ENCODE measurements at regions not wholly inside any gene's neighbourhood (a gene's known extent, or its start where the extent isn't known, plus 50 kb on each side); places are given as distances from the start of the nearest gene placed in this dataset.

DNA sequence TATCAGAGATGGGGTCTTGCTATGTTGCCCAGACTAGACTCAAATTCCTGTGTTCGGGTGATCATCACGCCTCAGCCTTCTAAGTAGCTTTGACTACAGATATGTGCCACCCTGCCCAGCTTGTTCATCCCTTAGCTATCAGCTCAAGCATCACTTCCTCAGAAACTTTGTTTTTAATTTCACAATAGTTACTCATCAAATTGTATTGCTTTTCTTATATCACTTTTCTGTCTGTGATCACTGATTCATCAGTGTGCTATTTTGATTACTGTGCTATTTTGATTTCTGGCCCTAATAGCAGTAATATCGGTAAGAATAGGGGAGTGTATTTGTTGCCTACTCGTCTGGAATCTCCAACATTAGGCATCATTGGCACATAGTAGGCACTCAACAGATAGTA lies 878.6 kb upstream of the PCDH20 start:
- no peaks in the 10 kb centered on the region for H3K4me1 ChIP-seq (ENCODE audit: insufficient read depth)
- no peaks in the 10 kb centered on the region for H3K9me3 ChIP-seq (ENCODE audit: low read depth)
- no peaks in the 10 kb centered on the region for H3K36me3 ChIP-seq (replicated peaks; ENCODE audit: insufficient read depth, low read depth)
- H2AFZ ChIP-seq: no peak overlapping the region
- no peaks in the 10 kb centered on the region for H4K20me1 ChIP-seq (ENCODE audit: insufficient read depth, poor library complexity, severe bottlenecking)
- H3K27ac ChIP-seq: no peak overlapping the region
- no peaks in the 10 kb centered on the region for H3K79me2 ChIP-seq
- no peak overlapping the region for H3K4me3 ChIP-seq
- DNase-seq (ENCODE audit: low spot score): no peak
- TF ChIP-seq EZH2 (IDR thresholded peaks at IDR 0.05; ENCODE audit: borderline replicate concordance) (no peak), CTCF (IDR thresholded peaks at IDR 0.05; ENCODE audit: poor library complexity) (no peak), EZH2phosphoT487 (IDR thresholded peaks at IDR 0.05; ENCODE audit: low read depth, severe bottlenecking, unreplicated experiment) (no peak)
- 70% methylated on average over 4 of the region's 4 CpGs for WGBS (ENCODE audit: low lambda C conversion rate, missing lambda C conversion rate)
- H3K27me3 ChIP-seq: no peaks in the 10 kb centered on the region
- H3K4me2 ChIP-seq: no peak overlapping the region
- no peaks in the 10 kb centered on the region for H3K9me2 ChIP-seq (replicated peaks; ENCODE audit: insufficient read depth)

GRCh38 chr13:62292714-62293480 lies 877.2 kb upstream of the PCDH20 start:
- WGBS (ENCODE audit: low lambda C conversion rate, missing lambda C conversion rate): 49% methylated on average over 2 of the region's 2 CpGs
- Histone ChIP-seq H3K79me2 (no peaks in the 10 kb centered on the region), H3K36me3 (replicated peaks; ENCODE audit: insufficient read depth, low read depth) (no peaks in the 10 kb centered on the region), H3K27me3 (no peaks in the 10 kb centered on the region), H3K4me2 (no peak overlapping the region), H3K9me3 (ENCODE audit: low read depth) (no peaks in the 10 kb centered on the region), H3K4me1 (ENCODE audit: insufficient read depth) (no peaks in the 10 kb centered on the region), H3K9me2 (replicated peaks; ENCODE audit: insufficient read depth) (no peaks in the 10 kb centered on the region), H2AFZ (no peak overlapping the region), H3K4me3 (no peak overlapping the region), H3K27ac (no peak overlapping the region), H4K20me1 (ENCODE audit: insufficient read depth, poor library complexity, severe bottlenecking) (no peaks in the 10 kb centered on the region)
- peak; percentile 4 for DNase-seq (ENCODE audit: low spot score)
- TF ChIP-seq CTCF (IDR thresholded peaks at IDR 0.05; ENCODE audit: poor library complexity) (no peak), EZH2phosphoT487 (IDR thresholded peaks at IDR 0.05; ENCODE audit: low read depth, severe bottlenecking, unreplicated experiment) (no peak), EZH2 (IDR thresholded peaks at IDR 0.05; ENCODE audit: borderline replicate concordance) (no peak)

DNA sequence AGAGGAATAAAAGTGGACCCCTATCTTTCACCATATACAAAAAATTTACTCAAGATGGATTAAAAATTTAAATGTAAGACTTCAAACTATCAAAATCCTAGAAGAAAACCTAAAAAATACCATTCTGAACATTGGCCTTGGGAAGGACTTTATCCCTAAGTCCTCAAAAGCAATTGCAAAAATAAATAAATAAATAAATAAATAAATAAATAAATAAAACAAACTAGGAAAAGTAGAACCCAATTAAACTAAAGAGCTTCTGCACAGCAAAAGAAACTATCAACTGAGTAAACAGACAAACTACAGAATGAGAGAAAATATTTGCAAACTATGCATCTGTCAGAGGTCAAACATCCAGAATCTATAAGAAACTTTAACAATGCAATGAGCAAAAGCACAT lies 874.9 kb upstream of the PCDH20 start:
- no peaks in the 10 kb centered on the region for H3K27me3 ChIP-seq
- no peaks in the 10 kb centered on the region for H4K20me1 ChIP-seq (ENCODE audit: insufficient read depth, poor library complexity, severe bottlenecking)
- no peak overlapping the region for H3K4me2 ChIP-seq
- no peaks in the 10 kb centered on the region for H3K9me3 ChIP-seq (ENCODE audit: low read depth)
- H3K27ac ChIP-seq: no peak overlapping the region
- no peaks in the 10 kb centered on the region for H3K4me1 ChIP-seq (ENCODE audit: insufficient read depth)
- H2AFZ ChIP-seq: no peak overlapping the region
- no peaks in the 10 kb centered on the region for H3K36me3 ChIP-seq (replicated peaks; ENCODE audit: insufficient read depth, low read depth)
- no peaks in the 10 kb centered on the region for H3K9me2 ChIP-seq (replicated peaks; ENCODE audit: insufficient read depth)
- no peak overlapping the region for H3K4me3 ChIP-seq
- no peak for DNase-seq (ENCODE audit: low spot score)
- TF ChIP-seq CTCF (IDR thresholded peaks at IDR 0.05; ENCODE audit: poor library complexity): no peak
- H3K79me2 ChIP-seq: no peaks in the 10 kb centered on the region

- H3K4me2 ChIP-seq: no peak overlapping the region
- no peaks in the 10 kb centered on the region for H3K79me2 ChIP-seq
- no peaks in the 10 kb centered on the region for H3K36me3 ChIP-seq (replicated peaks; ENCODE audit: insufficient read depth, low read depth)
- DNase-seq (ENCODE audit: low spot score): no peak
- 63% methylated on average over 2 of the region's 2 CpGs for WGBS (ENCODE audit: low lambda C conversion rate, missing lambda C conversion rate)
- no peaks in the 10 kb centered on the region for H3K9me2 ChIP-seq (replicated peaks; ENCODE audit: insufficient read depth)
- H4K20me1 ChIP-seq (ENCODE audit: insufficient read depth, poor library complexity, severe bottlenecking): no peaks in the 10 kb centered on the region
- no peaks in the 10 kb centered on the region for H3K4me1 ChIP-seq (ENCODE audit: insufficient read depth)
- TF ChIP-seq CTCF (IDR thresholded peaks at IDR 0.05; ENCODE audit: poor library complexity) (no peak), EZH2 (IDR thresholded peaks at IDR 0.05; ENCODE audit: borderline replicate concordance) (no peak), EZH2phosphoT487 (IDR thresholded peaks at IDR 0.05; ENCODE audit: low read depth, severe bottlenecking, unreplicated experiment) (no peak)
- H3K4me3 ChIP-seq: no peak overlapping the region
- H3K9me3 ChIP-seq (ENCODE audit: low read depth): no peaks in the 10 kb centered on the region
- H3K27ac ChIP-seq: no peak overlapping the region
- no peaks in the 10 kb centered on the region for H3K27me3 ChIP-seq
- no peak overlapping the region for H2AFZ ChIP-seq
Measured at GRCh38 chr13:62287764-62288163, 872.1 kb upstream of the PCDH20 start.

Measured in hepatocyte (in vitro differentiated cells).